ENCODE measurements at regions not wholly inside any gene's neighbourhood (a gene's known extent, or its start where the extent isn't known, plus 50 kb on each side); places are given as distances from the start of the nearest gene placed in this dataset.

GRCh38 chr11:24264868-24265267 is 232.0 kb upstream of the LUZP2 start:
- TF ChIP-seq, protein P1, sequence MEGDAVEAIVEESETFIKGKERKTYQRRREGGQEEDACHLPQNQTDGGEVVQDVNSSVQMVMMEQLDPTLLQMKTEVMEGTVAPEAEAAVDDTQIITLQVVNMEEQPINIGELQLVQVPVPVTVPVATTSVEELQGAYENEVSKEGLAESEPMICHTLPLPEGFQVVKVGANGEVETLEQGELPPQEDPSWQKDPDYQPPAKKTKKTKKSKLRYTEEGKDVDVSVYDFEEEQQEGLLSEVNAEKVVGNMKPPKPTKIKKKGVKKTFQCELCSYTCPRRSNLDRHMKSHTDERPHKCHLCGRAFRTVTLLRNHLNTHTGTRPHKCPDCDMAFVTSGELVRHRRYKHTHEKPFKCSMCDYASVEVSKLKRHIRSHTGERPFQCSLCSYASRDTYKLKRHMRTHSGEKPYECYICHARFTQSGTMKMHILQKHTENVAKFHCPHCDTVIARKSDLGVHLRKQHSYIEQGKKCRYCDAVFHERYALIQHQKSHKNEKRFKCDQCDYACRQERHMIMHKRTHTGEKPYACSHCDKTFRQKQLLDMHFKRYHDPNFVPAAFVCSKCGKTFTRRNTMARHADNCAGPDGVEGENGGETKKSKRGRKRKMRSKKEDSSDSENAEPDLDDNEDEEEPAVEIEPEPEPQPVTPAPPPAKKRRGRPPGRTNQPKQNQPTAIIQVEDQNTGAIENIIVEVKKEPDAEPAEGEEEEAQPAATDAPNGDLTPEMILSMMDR (IDR thresholded peaks at IDR 0.05; ENCODE audit: low read length): no peak
- no peak for TF ChIP-seq EZH2phosphoT487 (IDR thresholded peaks at IDR 0.05; ENCODE audit: low read length)

All from MM.1S (cell line).